H7 (cell line): ENCODE measurements at regions not wholly inside any gene's neighbourhood (a gene's known extent, or its start where the extent isn't known, plus 50 kb on each side); places are given as distances from the start of the nearest gene placed in this dataset.
"Not testable (repeated sequence)": the region's sequence is repeated elsewhere in the genome, so short reads cannot be mapped to it uniquely, and the experiment has no call there.

Experiments
- DNase-seq: peaks from one replicate; pipeline ENCODE4 v3.0.0; 2012
- H3K27me3 ChIP-seq: 2 replicates; pipeline ENCODE4 v1.6.0; 2011; ENCODE audit warnings: mild to moderate bottlenecking, low read length; ENCODE audit not compliant: control insufficient read depth, insufficient read depth
- H3K36me3 ChIP-seq: replicated peaks from 2 replicates; pipeline ENCODE4 v1.5.1; 2011; ENCODE audit warnings: low read length; ENCODE audit not compliant: control insufficient read depth, insufficient read depth
- H3K4me3 ChIP-seq: 2 replicates; pipeline ENCODE4 v1.5.1; 2011; ENCODE audit warnings: low read depth, mild to moderate bottlenecking, control low read depth, low read length, moderate library complexity; ENCODE audit not compliant: insufficient read depth

DNA sequence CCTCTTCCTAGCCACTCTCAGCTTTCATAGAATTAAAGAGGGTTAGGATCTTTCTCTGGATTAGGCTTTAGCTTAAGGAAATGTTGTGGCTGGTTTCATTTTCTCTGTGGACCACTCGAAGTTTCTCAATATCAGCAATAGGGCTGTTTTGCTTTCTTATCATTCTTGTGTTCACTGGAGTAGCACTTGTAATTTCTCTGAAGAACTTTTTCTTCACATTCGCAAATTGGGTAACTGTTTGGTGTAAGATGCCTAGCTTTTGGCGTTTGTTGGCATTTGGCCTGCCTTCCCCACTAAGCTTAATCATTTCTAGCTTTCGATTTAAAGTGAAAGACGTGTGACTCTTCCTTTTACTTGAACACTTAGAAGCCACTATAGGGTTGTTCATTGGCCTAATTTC, 210.8 kb upstream of the PROX1 start:
- Histone ChIP-seq H3K4me3 (no peak overlapping the region), H3K36me3 (no peaks in the 10 kb centered on the region), H3K27me3 (no peaks in the 10 kb centered on the region; the same call in 1 of the 2 replicates)
- DNase-seq: no peak

DNA sequence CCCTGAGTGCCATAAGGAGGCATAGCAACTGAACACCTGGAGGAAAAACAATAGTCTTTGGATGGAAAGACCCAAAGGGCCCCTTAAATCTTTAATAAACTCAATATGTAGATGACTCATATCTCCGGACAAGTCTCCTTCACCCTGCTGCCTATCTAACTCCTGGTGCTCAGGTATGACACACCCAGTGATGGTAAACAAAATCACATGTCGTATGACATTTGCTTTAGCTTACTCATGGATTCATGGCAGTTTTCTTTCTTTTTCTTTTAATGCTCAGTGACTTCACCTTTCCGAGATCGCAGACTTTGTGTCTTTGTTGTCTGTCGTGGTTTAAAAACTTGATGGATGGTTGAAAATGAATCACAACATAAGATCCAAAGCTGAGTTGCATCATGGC, 208.5 kb upstream of the PROX1 start:
- Histone ChIP-seq H3K27me3 (no peaks in the 10 kb centered on the region; the same call in 1 of the 2 replicates), H3K36me3 (no peaks in the 10 kb centered on the region), H3K4me3 (no peak overlapping the region)
- no peak for DNase-seq

DNA sequence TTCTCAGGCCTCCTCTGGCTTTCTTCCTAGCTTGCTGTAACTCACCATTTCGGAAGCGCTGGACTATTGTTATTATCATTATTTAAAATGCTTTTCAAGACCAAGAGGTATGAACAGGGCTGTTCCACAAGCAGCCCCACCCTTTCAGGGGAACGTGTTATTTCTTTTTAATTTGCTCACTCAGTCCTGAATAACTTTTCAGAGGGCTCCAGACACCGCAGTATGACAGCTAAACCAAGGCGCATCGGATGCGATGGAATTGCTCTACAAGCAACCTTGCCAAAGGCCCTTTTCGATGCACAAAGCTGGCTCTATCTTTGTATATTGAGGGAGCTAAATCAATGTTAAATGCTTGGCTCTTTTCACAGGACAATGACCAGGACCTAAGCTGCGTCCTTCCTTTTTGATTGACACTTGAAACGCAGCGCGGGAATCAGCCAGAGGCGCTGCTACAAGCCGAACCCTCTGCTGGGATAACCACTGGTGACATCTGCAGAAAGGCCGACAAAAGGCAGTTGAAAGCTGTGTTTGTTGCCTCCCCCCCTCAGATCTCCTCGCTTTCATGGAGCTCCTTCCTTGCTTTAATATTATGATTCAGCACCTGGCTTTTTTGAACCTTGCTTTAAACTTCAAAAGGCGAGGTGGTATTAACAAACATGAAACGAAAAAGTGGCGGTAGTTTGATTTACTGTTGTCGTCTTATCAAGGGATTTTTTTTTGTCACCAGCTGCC, 204.7 kb upstream of the PROX1 start:
- H3K4me3 ChIP-seq: no peak overlapping the region
- DNase-seq: no peak
- H3K27me3 ChIP-seq: no peaks in the 10 kb centered on the region; the same call in 1 of the 2 replicates
- no peaks in the 10 kb centered on the region for H3K36me3 ChIP-seq

DNA sequence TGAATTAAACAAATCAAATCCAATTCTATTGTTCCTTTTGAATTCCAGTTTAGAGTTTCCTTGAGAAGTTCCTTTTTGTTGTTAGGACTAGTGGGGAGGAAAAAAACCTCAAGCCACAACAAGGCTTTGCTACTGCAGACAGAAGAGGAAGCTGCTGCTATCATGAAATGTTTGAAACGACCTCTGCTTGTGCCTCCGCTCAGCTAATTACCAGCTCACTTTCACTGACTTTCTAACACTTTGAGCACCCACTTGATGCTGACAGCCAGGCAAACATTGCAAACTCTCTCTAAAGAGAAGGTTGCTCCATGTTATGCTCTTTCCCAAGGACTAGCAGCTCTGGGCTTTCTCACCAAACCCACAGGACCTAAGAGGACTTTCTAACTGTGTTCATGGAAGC, 203.9 kb upstream of the PROX1 start:
- DNase-seq: no peak
- H3K4me3 ChIP-seq: no peak overlapping the region
- H3K36me3 ChIP-seq: no peaks in the 10 kb centered on the region
- H3K27me3 ChIP-seq: no peaks in the 10 kb centered on the region; the same call in 1 of the 2 replicates

DNA sequence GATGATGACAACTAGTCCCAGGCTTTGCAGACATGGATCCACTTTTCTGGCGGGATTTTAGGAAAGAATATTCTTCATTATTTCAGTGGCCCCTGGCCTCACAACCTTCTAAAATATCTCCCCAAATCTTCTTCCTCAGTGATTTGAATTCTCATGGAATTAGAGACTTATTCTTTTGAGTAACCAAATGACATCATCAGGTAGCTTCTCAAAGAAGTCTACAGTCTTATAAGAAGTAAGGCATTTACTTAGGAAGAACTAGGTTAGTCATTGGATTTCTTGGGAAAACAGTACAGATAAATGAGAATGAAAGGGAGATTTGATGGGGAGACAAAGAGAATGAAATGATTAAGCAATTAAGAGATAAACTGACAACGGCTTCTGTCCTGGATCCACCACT, 201.1 kb upstream of the PROX1 start:
- H3K36me3 ChIP-seq: no peaks in the 10 kb centered on the region
- no peaks in the 10 kb centered on the region for H3K27me3 ChIP-seq
- H3K4me3 ChIP-seq: no peak overlapping the region
- no peak for DNase-seq

DNA sequence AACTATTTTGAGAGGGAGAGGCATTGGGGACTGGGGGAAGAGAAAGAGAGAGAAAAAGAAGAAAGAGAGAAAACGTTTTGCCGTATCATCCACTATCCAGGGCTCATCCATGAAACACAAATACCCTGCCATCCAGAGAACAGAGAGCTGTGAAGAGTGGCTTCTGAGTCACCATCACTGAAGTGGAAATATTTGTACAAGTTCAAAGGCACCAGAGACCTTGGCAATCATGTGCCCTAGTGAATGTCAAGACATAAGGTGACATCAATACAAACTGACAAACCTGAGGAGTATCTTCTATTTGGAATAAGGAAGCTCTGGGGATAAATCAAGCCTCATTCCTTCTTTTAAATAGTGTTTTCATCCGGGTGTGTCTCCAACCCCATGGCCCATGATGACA, 197.2 kb upstream of the PROX1 start:
- Histone ChIP-seq H3K27me3 (no peaks in the 10 kb centered on the region), H3K36me3 (no peaks in the 10 kb centered on the region), H3K4me3 (no peak overlapping the region)
- DNase-seq: no peak

DNA sequence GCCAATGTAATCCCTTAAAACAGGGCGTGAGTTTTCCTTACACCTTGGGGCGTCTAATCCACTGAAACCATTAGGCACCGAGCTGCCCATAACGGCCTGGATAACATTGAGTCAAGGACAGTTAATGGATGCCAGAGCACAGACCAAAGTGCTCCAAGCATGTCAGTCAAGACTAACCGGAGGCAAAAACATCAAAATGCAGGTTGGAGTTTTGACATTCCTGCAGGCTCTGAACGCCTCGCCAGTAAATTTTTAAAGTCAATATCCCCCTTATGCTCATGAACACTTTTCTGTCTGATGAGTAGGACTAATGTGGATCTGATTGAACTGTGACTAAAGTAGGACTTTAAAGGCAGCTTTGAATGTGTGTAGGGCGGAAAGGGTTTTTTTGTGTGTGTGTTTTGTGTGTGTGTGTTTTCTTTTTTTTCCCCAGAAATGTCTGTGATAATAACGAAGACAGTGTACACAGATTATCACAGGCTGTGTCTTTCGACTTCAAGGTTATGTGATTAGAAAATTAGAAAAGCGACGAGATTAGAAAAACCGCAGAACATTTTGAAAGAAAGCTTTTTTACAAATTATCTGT, 194.2 kb upstream of the PROX1 start:
- H3K4me3 ChIP-seq: no peak overlapping the region
- no peak for DNase-seq
- H3K36me3 ChIP-seq: no peaks in the 10 kb centered on the region
- H3K27me3 ChIP-seq: no peaks in the 10 kb centered on the region

DNA sequence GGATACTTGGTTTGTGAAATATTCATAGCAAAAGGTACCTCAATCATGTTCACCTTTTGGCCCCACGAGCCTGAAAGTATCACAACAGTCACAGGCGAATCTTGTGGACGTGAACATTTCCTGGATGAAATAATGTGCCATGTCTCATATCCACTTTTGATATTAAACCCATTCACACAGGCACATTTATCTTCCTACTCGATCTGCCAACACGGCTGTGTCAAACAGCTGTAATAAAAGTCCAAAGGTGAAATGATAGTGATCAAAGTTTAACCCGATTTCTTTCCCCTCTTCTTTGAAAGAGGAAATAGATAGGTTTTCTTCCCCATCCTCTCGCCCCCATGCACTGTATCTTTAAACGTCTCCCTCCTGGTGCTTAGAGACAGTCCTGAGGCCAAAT, 191.2 kb upstream of the PROX1 start:
- no peak for DNase-seq
- Histone ChIP-seq H3K36me3 (no peaks in the 10 kb centered on the region), H3K27me3 (no peaks in the 10 kb centered on the region), H3K4me3 (no peak overlapping the region)

DNA sequence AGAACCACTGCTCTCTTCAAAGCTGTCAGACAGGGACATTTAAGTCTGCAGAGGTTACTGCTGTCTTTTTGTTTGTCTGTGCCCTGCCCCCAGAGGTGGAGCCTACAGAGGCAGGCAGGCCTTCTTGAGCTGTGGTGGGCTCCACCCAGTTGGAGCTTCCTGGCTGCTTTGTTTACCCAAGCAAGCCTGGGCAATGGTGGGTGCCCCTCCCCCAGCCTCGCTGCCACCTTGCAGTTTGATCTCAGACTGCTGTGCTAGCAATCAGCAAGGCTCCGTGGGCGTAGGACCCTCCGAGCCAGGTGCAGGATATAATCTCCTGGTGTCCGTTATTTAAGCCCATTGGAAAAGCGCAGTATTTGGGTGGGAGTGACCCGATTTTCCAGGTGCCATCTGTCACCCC, 179.5 kb upstream of the PROX1 start:
- H3K27me3 ChIP-seq, H3K4me3 ChIP-seq, H3K36me3 ChIP-seq, DNase-seq: not testable (repeated sequence)

DNA sequence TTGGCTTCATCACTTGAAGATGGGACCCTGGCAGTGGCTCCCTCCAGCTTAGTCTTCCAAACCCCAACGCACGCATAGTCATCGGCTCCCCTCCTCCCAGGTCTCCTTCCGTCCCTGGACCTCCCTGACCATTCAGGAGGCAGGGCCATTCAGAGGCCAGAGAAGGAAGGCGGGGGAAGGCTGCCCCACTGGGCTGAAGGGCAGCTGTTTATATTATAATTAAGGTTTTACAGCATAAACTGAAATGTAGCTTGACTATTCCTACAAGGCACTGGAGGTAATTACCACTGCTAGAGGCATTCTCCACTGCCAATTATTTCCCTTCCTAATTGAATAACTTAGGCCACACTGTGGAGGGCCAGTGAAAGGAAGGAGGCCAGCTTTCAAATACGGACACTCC, 170.6 kb upstream of the PROX1 start:
- H3K4me3 ChIP-seq: no peak overlapping the region
- DNase-seq: no peak
- no peaks in the 10 kb centered on the region for H3K27me3 ChIP-seq
- H3K36me3 ChIP-seq: no peaks in the 10 kb centered on the region

DNA sequence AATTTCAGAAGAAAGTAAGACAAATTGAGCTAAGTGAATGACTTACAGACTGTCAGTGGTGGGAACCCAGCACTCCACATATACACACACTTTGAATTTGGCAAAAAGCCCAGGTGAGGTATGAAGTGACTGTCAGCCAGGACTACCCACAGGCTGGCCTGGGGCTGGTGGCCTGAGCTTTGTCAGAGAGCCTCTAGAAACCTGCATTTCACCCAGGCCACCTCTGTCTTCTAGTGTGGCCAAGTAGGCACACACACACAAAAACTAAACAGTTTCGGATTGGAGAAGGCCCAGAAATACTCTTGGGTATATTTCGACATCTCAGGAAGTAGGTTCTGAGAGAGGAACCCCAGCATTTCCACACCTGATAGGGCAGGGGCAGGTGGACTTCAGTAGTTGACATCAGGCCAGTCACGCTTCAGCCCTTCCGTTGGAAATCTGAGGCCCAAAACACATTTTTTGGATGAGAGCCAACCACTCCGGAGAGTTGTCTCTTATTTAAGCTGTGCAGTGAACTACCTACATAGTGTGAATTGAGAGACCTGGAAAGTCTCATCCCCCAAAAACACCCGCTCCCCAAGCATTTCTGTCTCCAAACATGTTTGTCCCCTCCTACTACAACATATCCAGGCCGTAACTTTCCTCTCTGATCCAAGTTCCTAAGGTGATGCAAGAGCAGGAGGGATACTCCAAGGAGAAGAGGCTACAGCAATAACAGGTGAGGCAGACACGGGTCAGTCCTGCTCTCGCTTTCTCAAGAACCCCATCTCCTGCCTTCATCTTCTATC, 167.2 kb upstream of the PROX1 start:
- Histone ChIP-seq H3K27me3 (no peaks in the 10 kb centered on the region), H3K36me3 (no peaks in the 10 kb centered on the region), H3K4me3 (no peak overlapping the region)
- no peak for DNase-seq

DNA sequence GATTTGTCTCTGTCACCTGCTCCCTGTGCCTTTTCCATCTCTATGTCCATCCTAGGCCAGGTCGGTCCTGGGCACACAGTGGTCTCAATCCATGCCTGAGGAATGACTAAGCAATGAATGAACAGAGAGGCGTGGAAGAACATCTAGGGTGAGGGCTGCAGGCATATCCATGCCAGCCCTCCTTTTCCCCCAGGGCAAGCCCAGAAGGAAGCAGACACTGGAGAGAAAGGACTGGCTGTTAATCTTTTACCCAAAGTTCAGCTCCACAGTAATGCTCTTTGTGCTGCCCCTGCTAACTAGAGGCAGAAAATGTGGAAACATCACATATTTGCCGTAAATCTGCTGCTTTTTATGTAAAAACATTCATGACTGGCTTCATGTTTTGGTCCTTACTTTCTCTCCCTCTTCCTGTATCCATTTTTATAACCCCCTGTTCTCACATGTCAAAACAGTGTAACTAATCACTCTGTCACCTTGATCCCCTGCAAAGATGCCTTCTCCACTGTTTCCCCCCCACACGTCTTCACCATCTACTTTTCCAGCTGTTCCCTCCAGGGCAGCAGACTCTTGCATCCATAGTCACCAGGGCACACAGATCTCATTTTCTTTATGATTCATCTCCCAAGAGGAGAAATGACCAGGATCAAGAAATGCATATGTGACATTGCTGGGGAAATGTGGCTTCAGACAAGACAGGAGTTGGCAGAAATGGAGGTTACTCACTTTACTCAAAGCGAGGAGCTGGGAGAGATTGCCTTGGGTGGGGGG, 166.4 kb upstream of the PROX1 start:
- no peak for DNase-seq
- H3K36me3 ChIP-seq: no peaks in the 10 kb centered on the region
- no peaks in the 10 kb centered on the region for H3K27me3 ChIP-seq
- no peak overlapping the region for H3K4me3 ChIP-seq

DNA sequence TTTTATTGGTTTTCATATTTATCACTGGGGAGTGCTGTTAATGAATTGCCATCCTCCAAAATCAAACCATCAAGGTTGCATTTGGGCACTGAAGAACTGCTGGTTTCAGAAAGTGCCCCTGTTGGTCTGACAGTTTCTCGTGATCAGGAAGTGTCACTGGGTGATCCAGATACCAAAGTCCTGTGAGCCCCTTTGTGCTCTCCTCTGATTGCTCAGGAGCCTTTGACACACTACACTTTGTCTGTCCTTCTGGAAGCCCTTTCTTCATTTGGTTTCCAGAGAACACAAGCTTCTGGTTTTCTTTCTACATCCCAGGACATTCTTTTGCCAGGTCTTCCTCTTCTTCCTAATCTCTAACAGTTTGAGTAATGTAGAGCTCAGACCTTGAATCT, 165.8 kb upstream of the PROX1 start:
- DNase-seq: no peak
- H3K4me3 ChIP-seq: no peak overlapping the region
- no peaks in the 10 kb centered on the region for H3K27me3 ChIP-seq
- no peaks in the 10 kb centered on the region for H3K36me3 ChIP-seq

DNA sequence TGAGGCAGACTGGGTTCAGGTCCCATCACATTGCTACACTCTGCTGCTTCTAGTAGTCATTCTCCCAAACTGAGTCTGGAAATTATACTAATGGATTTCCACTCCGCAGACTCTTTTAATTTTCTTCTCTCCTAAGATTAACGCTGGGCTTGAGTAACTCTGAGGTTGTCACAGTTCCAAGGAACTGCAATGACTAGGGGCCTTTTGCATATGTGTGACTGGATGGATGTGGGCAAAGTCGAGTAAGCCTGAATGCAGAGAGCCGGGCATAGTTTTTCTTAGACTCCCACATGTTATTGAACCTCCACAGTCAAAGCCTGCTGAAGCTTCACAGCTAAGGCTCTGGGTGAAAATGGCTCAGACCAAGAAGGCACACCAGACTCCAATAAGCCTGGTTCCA, 160.9 kb upstream of the PROX1 start:
- H3K27me3 ChIP-seq: no peaks in the 10 kb centered on the region
- no peak for DNase-seq
- H3K36me3 ChIP-seq: no peaks in the 10 kb centered on the region
- H3K4me3 ChIP-seq: no peak overlapping the region
